ENCODE measurements at regions not wholly inside any gene's neighbourhood (a gene's known extent, or its start where the extent isn't known, plus 50 kb on each side); places are given as distances from the start of the nearest gene placed in this dataset.

DNA sequence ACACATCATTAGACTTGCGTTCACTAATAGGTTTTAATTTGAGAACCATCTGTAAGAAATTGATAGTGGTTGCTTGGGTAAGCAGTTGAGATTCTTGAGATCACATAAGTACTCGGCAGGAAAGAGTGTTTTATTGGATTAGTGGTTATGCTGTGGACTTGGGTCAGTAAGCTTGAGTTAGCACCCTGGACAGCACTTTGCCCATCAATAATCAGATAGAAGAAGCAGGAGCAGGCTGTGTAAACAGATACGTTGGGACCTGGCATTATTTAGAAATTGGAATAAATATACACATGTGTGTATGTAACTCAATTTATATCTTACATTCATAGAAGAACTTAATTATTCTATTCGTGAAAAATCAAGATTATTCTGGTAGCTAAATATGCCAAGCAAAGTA is 357.5 kb upstream of the SMIM31 start:
- no peak overlapping the region for H3K27ac ChIP-seq
- no peak for DNase-seq (ENCODE audit: low spot score)
- H3K36me3 ChIP-seq, result no peaks in the 10 kb centered on the region
- H3K9me3 ChIP-seq, result no peaks in the 10 kb centered on the region
- TF ChIP-seq, protein P1, sequence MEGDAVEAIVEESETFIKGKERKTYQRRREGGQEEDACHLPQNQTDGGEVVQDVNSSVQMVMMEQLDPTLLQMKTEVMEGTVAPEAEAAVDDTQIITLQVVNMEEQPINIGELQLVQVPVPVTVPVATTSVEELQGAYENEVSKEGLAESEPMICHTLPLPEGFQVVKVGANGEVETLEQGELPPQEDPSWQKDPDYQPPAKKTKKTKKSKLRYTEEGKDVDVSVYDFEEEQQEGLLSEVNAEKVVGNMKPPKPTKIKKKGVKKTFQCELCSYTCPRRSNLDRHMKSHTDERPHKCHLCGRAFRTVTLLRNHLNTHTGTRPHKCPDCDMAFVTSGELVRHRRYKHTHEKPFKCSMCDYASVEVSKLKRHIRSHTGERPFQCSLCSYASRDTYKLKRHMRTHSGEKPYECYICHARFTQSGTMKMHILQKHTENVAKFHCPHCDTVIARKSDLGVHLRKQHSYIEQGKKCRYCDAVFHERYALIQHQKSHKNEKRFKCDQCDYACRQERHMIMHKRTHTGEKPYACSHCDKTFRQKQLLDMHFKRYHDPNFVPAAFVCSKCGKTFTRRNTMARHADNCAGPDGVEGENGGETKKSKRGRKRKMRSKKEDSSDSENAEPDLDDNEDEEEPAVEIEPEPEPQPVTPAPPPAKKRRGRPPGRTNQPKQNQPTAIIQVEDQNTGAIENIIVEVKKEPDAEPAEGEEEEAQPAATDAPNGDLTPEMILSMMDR (IDR thresholded peaks at IDR 0.05), result no peak
- no peak overlapping the region for H3K4me3 ChIP-seq
- no peaks in the 10 kb centered on the region for H3K27me3 ChIP-seq
- H3K4me1 ChIP-seq, result no peaks in the 10 kb centered on the region

DNA sequence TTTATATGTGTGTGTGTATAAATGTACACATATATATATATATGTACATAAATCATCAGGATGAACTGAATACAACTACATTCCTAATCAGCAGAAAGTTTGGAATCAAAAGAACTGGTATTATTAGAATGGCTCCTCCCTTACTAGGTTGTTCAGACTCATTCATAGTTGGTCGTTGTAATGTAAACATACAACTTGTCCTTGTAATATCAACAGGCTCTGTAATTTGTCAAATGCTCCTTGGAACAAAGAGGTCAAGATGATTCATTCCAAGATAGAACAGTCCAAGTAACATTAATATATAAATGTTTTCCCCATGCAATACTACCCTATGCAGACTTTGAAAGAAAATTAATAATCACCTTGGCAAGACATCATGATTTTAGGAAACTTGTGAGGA is 351.4 kb upstream of the SMIM31 start:
- H3K27ac ChIP-seq, result no peak overlapping the region
- H3K4me3 ChIP-seq, result no peak overlapping the region
- H3K36me3 ChIP-seq, result no peaks in the 10 kb centered on the region
- H3K9me3 ChIP-seq, result no peaks in the 10 kb centered on the region
- no peak for DNase-seq (ENCODE audit: low spot score)
- H3K4me1 ChIP-seq, result no peaks in the 10 kb centered on the region
- H3K27me3 ChIP-seq, result no peaks in the 10 kb centered on the region
- TF ChIP-seq, protein P1 (IDR thresholded peaks at IDR 0.05), result no peak

DNA sequence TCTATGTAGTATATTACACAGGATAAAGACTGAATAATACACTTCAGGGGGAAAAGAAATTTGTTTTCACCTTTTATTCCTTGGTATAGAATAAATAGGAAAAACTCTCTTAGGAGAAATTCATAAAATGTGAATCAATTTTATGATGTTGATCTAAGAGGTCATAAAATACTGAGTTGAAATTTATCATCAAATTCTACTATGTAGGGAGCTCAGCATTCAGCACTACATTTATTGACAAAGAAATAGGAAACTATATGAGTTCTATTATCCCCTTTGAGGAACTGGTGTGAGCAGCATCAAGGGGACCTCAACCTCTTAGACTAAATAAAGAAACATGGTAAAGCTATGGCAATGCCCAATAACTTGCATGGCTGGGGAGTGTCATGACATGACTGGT is 348.2 kb upstream of the SMIM31 start:
- TF ChIP-seq, protein P1 (IDR thresholded peaks at IDR 0.05), result no peak
- Histone ChIP-seq H3K27me3 (no peaks in the 10 kb centered on the region), H3K4me1 (no peaks in the 10 kb centered on the region), H3K36me3 (no peaks in the 10 kb centered on the region), H3K9me3 (no peaks in the 10 kb centered on the region), H3K27ac (no peak overlapping the region), H3K4me3 (no peak overlapping the region)
- DNase-seq (ENCODE audit: low spot score), result no peak

DNA sequence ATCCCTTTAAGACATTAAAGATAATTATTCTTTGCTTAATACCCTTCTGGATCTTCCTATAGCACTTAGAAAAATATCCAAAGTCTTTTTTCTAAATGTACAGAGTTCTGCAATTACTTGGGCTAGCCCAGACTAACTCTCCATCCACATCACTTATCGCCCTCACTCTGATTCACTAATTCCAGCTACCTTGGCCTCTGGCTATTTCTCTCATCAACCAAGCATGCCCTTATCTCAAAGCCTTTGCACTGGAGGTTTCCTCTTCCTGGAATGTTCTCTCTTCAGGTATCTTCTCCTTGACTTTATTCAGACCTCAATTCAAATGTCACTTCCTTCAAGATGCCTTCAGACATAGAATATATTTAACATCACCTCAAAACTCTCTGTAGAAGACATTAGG is 345.1 kb upstream of the SMIM31 start:
- no peak overlapping the region for H3K27ac ChIP-seq
- H3K9me3 ChIP-seq, result peaks cover 0 to 3% of the 10 kb centered on the region in 2 donors
- no peaks in the 10 kb centered on the region for H3K4me1 ChIP-seq
- no peaks in the 10 kb centered on the region for H3K27me3 ChIP-seq
- H3K36me3 ChIP-seq, result no peaks in the 10 kb centered on the region
- no peak overlapping the region for H3K4me3 ChIP-seq
- no peak for DNase-seq (ENCODE audit: low spot score)
- TF ChIP-seq, protein P1 (IDR thresholded peaks at IDR 0.05), result no peak

DNA sequence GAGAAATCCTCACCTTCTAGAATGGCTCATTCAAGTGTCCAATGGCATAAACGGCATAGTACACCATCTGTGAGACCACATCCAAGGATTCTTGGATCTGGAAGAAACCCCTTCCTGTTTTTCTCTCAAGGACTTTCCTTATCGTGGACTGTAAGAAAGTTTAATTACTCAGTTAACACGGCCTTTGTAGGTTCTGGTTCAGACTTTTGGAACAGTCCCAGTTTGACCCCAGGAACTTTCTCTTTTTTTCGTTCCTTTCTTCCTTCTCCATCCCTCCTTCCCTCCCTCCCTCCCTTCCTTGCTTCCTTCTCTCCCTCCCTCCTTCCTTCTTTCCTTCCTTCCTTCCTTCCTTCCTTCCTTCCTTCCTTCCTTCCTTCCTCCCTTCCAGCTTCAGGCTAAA is 343.5 kb upstream of the SMIM31 start:
- Histone ChIP-seq H3K27ac (no peak overlapping the region), H3K36me3 (no peaks in the 10 kb centered on the region), H3K27me3 (no peaks in the 10 kb centered on the region), H3K4me1 (no peaks in the 10 kb centered on the region), H3K9me3 (peaks cover 0 to 3% of the 10 kb centered on the region in 2 donors), H3K4me3 (no peak overlapping the region)
- no peak for DNase-seq (ENCODE audit: low spot score)
- TF ChIP-seq, protein P1 (IDR thresholded peaks at IDR 0.05), result no peak

DNA sequence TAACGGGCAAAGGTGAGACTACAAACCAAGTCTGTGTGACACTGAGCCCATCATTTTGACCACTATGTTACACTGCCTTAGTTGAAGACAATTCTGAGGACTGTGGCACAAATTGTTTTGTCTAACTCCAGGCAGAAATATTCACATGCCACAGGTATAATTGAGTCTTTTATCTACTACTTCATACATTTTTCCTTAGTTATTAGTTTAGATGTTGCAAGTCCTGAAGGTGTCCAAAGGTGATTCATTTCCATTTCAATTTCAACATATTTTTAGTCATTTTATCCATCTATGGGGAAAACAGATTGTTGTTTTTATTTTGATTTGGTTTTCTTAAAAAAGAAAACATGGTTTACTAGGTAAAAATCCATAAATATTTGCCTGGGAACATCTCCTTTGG is 341.7 kb upstream of the SMIM31 start:
- Histone ChIP-seq H3K27me3 (no peaks in the 10 kb centered on the region), H3K36me3 (no peaks in the 10 kb centered on the region), H3K4me3 (no peak overlapping the region), H3K9me3 (peaks cover 0 to 3% of the 10 kb centered on the region in 2 donors), H3K27ac (no peak overlapping the region), H3K4me1 (no peaks in the 10 kb centered on the region)
- TF ChIP-seq, protein P1 (IDR thresholded peaks at IDR 0.05), result no peak
- no peak for DNase-seq (ENCODE audit: low spot score)

Measured in right atrium auricular region (tissue), 2 donors.